GM23338 (cell line): ENCODE measurements at regions not wholly inside any gene's neighbourhood (a gene's known extent, or its start where the extent isn't known, plus 50 kb on each side); places are given as distances from the start of the nearest gene placed in this dataset.

Experiments used
- ATAC-seq: fragments of 200-7000 bp; cut with Tn5 transposase; 3 replicates; pipeline ENCODE4 v1.9.1; 2020
- DNase-seq: peaks from one replicate; pipeline ENCODE4 v3.0.0-alpha.2; 2015; ENCODE audit warnings: low spot score
- H2AFZ ChIP-seq: fragments of 200-600 bp; sonication (generic); 2 replicates; pipeline ENCODE4 v1.8.0; 2016; ENCODE audit warnings: antibody characterized with exemption, mild to moderate bottlenecking, moderate library complexity
- H3F3A ChIP-seq: fragments of 200-600 bp; sonication (generic); replicated peaks from 2 replicates; pipeline ENCODE4 v1.8.0; 2017; ENCODE audit warnings: antibody characterized with exemption, mixed run types, low read depth
- H3K27ac ChIP-seq: fragments of 200-600 bp; sonication (generic); 2 replicates; pipeline ENCODE4 v1.6.1; 2016; ENCODE audit warnings: low read depth
- H3K27me3 ChIP-seq: fragments of 200-600 bp; sonication (generic); 2 replicates; pipeline ENCODE4 v1.8.0; 2016; ENCODE audit warnings: mild to moderate bottlenecking, mixed run types, moderate library complexity; ENCODE audit not compliant: insufficient read depth
- H3K36me3 ChIP-seq: fragments of 200-600 bp; sonication (generic); 2 replicates; pipeline ENCODE4 v1.8.0; 2016; ENCODE audit warnings: mild to moderate bottlenecking; ENCODE audit not compliant: insufficient read depth
- H3K4me1 ChIP-seq: fragments of 200-600 bp; sonication (generic); 2 replicates; pipeline ENCODE4 v1.8.0; 2016; ENCODE audit warnings: mild to moderate bottlenecking, moderate library complexity; ENCODE audit not compliant: insufficient read depth
- H3K4me2 ChIP-seq: fragments of 200-600 bp; sonication (generic); 2 replicates; pipeline ENCODE4 v1.7.1; 2017; ENCODE audit warnings: mixed run types
- H3K4me3 ChIP-seq: fragments of 200-600 bp; sonication (generic); 2 replicates; pipeline ENCODE4 v1.6.1; 2016; ENCODE audit warnings: mixed run types
- H3K79me2 ChIP-seq: fragments of 200-600 bp; sonication (generic); replicated peaks from 2 replicates; pipeline ENCODE4 v1.8.0; 2017; ENCODE audit warnings: mild to moderate bottlenecking; ENCODE audit not compliant: insufficient read depth
- H3K9me2 ChIP-seq: fragments of 200-600 bp; sonication (generic); 2 replicates; pipeline ENCODE4 v1.8.0; 2017; ENCODE audit not compliant: insufficient read depth
- H4K20me1 ChIP-seq: fragments of 200-600 bp; sonication (generic); replicated peaks from 2 replicates; pipeline ENCODE4 v1.8.0; 2017; ENCODE audit warnings: mild to moderate bottlenecking; ENCODE audit not compliant: insufficient read depth
- H3K27ac Mint-ChIP-seq: 2 replicates; pipeline ENCODE4 v1.8.0; 2020; ENCODE audit warnings: inconsistent platforms, mild to moderate bottlenecking, moderate library complexity, mixed read lengths
- H3K27me3 Mint-ChIP-seq: 3 replicates; pipeline ENCODE4 v1.8.0; 2022; ENCODE audit warnings: low read depth, mild to moderate bottlenecking, moderate library complexity, mixed read lengths, inconsistent platforms; ENCODE audit not compliant: insufficient read depth, poor library complexity
- H3K36me3 Mint-ChIP-seq: 3 replicates; pipeline ENCODE4 v1.8.0; 2021; ENCODE audit warnings: low read depth, mild to moderate bottlenecking, inconsistent platforms, moderate library complexity, mixed read lengths
- H3K4me1 Mint-ChIP-seq: 3 replicates; pipeline ENCODE4 v1.8.0; 2020; ENCODE audit warnings: mild to moderate bottlenecking, inconsistent platforms, mixed read lengths
- H3K4me3 Mint-ChIP-seq: 3 replicates; pipeline ENCODE4 v1.8.0; 2021; ENCODE audit warnings: moderate library complexity, mild to moderate bottlenecking, inconsistent platforms, mixed read lengths
- H3K9me3 Mint-ChIP-seq: 3 replicates; pipeline ENCODE4 v1.8.0; 2020; ENCODE audit warnings: moderate library complexity, mild to moderate bottlenecking, inconsistent platforms, mixed read lengths
- CREB1 ChIP-seq: fragments of 250-450 bp; sonication (Bioruptor Pico); IDR thresholded peaks from 2 replicates; pipeline ENCODE4 v1.5.0; 2020; ENCODE audit warnings: low read depth, mild to moderate bottlenecking, moderate library complexity
- EZH2 ChIP-seq: fragments of 200-600 bp; sonication (generic); IDR thresholded peaks from one replicate; pipeline ENCODE4 v1.8.0; 2017; ENCODE audit warnings: antibody characterized with exemption, mild to moderate bottlenecking, low read depth; ENCODE audit not compliant: unreplicated experiment
- EZH2phosphoT487 ChIP-seq: fragments of 200-600 bp; sonication (generic); IDR thresholded peaks from one replicate; pipeline ENCODE4 v1.8.1; 2018; ENCODE audit warnings: antibody characterized with exemption; ENCODE audit not compliant: unreplicated experiment
- JUNB ChIP-seq: IDR thresholded peaks from one replicate; pipeline ENCODE4 v1.6.1; 2016; ENCODE audit warnings: antibody characterized with exemption; ENCODE audit not compliant: unreplicated experiment
- NANOG ChIP-seq: IDR thresholded peaks from 2 replicates; pipeline ENCODE4 v1.6.1; 2016; ENCODE audit warnings: antibody characterized with exemption, borderline replicate concordance
- POLR2AphosphoS5 ChIP-seq: IDR thresholded peaks from 2 replicates; pipeline ENCODE4 v1.6.1; 2016; ENCODE audit warnings: antibody characterized with exemption, low read depth
- STAT1 ChIP-seq: IDR thresholded peaks from one replicate; pipeline ENCODE4 v1.6.1; 2016; ENCODE audit warnings: antibody characterized with exemption; ENCODE audit not compliant: unreplicated experiment
- ZNF114 ChIP-seq: fragments of 250-450 bp; sonication (Bioruptor Pico); IDR thresholded peaks from 2 replicates; pipeline ENCODE4 v1.5.0; 2020; ENCODE audit warnings: mild to moderate bottlenecking, moderate library complexity
- ZNF331 ChIP-seq: fragments of 250-450 bp; sonication (Bioruptor Pico); IDR thresholded peaks from 2 replicates; pipeline ENCODE4 v1.5.0; 2020; ENCODE audit warnings: low read depth, mild to moderate bottlenecking, moderate library complexity
- TF ChIP-seq, protein P1 (sequence below), 2 experiments: fragments of 200-600 bp in 1 of 2; sonication (generic) in 1 of 2; conservative IDR thresholded peaks; 2 replicates each; pipeline versions ENCODE4 v1.5.1 to v1.6.1; 2016 to 2017; ENCODE audit warnings: antibody characterized with exemption in 2 of 2, low read depth in 2 of 2, mild to moderate bottlenecking in 2 of 2, moderate library complexity in 1 of 2
- TF ChIP-seq, protein P2 (sequence below): fragments of 250-450 bp; sonication (Bioruptor Pico); IDR thresholded peaks from 2 replicates; pipeline ENCODE4 v1.5.0; 2020; ENCODE audit warnings: mild to moderate bottlenecking, moderate library complexity
- TF ChIP-seq, protein P3 (sequence below): IDR thresholded peaks from 2 replicates; pipeline ENCODE4 v1.6.1; 2016; ENCODE audit warnings: antibody characterized with exemption
- TF ChIP-seq, protein P4 (sequence below): IDR thresholded peaks from one replicate; pipeline ENCODE4 v1.6.1; 2018; ENCODE audit warnings: antibody characterized with exemption; ENCODE audit not compliant: unreplicated experiment

DNA sequence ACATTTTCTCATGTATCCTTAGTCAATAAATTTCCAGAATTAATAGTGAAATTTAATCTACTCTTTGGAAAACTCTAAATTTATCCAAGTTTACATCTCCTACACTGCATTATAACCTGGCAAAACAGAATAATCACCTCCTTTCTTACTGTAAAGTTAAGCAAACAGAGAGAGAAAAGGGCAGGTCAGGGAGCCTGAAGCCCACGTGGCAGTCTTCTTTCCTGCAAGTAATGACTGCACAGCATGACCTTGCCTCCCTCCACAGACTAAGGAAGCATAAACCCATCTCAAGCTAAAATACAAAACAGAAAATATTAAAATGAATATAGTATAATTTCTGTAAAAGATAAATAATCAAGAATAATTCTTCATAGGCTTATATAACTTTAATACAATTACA lies 1153.0 kb downstream of the C4orf33 start (continued):
- TF ChIP-seq, protein P1, sequence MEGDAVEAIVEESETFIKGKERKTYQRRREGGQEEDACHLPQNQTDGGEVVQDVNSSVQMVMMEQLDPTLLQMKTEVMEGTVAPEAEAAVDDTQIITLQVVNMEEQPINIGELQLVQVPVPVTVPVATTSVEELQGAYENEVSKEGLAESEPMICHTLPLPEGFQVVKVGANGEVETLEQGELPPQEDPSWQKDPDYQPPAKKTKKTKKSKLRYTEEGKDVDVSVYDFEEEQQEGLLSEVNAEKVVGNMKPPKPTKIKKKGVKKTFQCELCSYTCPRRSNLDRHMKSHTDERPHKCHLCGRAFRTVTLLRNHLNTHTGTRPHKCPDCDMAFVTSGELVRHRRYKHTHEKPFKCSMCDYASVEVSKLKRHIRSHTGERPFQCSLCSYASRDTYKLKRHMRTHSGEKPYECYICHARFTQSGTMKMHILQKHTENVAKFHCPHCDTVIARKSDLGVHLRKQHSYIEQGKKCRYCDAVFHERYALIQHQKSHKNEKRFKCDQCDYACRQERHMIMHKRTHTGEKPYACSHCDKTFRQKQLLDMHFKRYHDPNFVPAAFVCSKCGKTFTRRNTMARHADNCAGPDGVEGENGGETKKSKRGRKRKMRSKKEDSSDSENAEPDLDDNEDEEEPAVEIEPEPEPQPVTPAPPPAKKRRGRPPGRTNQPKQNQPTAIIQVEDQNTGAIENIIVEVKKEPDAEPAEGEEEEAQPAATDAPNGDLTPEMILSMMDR (conservative IDR thresholded peaks at IDR 0.05; ENCODE audit: low read depth in 2 of 2): no peak

DNA sequence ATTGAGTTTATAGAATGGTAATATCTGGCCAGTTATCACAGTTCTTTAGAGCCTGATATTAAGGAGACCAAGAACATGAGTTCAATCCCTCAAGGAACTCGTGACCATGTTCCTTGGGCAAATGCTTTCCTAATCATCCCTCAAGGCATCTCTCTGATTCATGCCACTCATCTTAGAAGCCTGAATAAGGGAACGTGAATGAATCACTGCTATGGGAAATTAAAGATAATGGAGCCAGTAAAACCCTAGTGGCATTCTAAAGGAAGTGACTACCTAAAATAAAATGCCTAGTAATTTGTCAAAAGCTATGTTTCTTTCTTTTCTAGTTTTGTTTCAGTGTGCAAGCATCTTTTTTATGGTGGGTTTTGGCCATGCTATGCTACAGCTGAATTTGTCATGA lies 1161.3 kb downstream of the C4orf33 start:
- no peak overlapping the region for H3K4me3 Mint-ChIP-seq
- no peaks in the 10 kb centered on the region for H3K4me1 Mint-ChIP-seq
- H3K4me2 ChIP-seq: no peak overlapping the region
- H3K27ac ChIP-seq: no peak overlapping the region
- H3K4me1 ChIP-seq: no peaks in the 10 kb centered on the region
- H3K36me3 Mint-ChIP-seq: no peaks in the 10 kb centered on the region; the same call in 2 of the 3 replicates
- DNase-seq: no peak
- no peaks in the 10 kb centered on the region for H3F3A ChIP-seq
- H3K27ac Mint-ChIP-seq: no peak overlapping the region
- H3K36me3 ChIP-seq: no peaks in the 10 kb centered on the region
- H3K79me2 ChIP-seq: no peaks in the 10 kb centered on the region
- H3K9me2 ChIP-seq: no peaks in the 10 kb centered on the region
- ATAC-seq: no peak
- H4K20me1 ChIP-seq: no peaks in the 10 kb centered on the region
- 0 out of 2 replicates have a peak overlapping the region, but pooled peaks have one; percentile 9 for H2AFZ ChIP-seq
- H3K4me3 ChIP-seq: no peak overlapping the region
- H3K27me3 Mint-ChIP-seq: no peaks in the 10 kb centered on the region
- H3K27me3 ChIP-seq: no peaks in the 10 kb centered on the region
- no peaks in the 10 kb centered on the region; the same call in 2 of the 3 replicates for H3K9me3 Mint-ChIP-seq
- TF ChIP-seq EZH2 (no peak), ZNF331 (CRISPR knock-in tag) (no peak), CREB1 (CRISPR knock-in tag) (no peak), STAT1 (no peak), POLR2AphosphoS5 (no peak), NANOG (no peak), EZH2phosphoT487 (no peak), JUNB (no peak), ZNF114 (CRISPR knock-in tag) (no peak)
- TF ChIP-seq, protein P2, sequence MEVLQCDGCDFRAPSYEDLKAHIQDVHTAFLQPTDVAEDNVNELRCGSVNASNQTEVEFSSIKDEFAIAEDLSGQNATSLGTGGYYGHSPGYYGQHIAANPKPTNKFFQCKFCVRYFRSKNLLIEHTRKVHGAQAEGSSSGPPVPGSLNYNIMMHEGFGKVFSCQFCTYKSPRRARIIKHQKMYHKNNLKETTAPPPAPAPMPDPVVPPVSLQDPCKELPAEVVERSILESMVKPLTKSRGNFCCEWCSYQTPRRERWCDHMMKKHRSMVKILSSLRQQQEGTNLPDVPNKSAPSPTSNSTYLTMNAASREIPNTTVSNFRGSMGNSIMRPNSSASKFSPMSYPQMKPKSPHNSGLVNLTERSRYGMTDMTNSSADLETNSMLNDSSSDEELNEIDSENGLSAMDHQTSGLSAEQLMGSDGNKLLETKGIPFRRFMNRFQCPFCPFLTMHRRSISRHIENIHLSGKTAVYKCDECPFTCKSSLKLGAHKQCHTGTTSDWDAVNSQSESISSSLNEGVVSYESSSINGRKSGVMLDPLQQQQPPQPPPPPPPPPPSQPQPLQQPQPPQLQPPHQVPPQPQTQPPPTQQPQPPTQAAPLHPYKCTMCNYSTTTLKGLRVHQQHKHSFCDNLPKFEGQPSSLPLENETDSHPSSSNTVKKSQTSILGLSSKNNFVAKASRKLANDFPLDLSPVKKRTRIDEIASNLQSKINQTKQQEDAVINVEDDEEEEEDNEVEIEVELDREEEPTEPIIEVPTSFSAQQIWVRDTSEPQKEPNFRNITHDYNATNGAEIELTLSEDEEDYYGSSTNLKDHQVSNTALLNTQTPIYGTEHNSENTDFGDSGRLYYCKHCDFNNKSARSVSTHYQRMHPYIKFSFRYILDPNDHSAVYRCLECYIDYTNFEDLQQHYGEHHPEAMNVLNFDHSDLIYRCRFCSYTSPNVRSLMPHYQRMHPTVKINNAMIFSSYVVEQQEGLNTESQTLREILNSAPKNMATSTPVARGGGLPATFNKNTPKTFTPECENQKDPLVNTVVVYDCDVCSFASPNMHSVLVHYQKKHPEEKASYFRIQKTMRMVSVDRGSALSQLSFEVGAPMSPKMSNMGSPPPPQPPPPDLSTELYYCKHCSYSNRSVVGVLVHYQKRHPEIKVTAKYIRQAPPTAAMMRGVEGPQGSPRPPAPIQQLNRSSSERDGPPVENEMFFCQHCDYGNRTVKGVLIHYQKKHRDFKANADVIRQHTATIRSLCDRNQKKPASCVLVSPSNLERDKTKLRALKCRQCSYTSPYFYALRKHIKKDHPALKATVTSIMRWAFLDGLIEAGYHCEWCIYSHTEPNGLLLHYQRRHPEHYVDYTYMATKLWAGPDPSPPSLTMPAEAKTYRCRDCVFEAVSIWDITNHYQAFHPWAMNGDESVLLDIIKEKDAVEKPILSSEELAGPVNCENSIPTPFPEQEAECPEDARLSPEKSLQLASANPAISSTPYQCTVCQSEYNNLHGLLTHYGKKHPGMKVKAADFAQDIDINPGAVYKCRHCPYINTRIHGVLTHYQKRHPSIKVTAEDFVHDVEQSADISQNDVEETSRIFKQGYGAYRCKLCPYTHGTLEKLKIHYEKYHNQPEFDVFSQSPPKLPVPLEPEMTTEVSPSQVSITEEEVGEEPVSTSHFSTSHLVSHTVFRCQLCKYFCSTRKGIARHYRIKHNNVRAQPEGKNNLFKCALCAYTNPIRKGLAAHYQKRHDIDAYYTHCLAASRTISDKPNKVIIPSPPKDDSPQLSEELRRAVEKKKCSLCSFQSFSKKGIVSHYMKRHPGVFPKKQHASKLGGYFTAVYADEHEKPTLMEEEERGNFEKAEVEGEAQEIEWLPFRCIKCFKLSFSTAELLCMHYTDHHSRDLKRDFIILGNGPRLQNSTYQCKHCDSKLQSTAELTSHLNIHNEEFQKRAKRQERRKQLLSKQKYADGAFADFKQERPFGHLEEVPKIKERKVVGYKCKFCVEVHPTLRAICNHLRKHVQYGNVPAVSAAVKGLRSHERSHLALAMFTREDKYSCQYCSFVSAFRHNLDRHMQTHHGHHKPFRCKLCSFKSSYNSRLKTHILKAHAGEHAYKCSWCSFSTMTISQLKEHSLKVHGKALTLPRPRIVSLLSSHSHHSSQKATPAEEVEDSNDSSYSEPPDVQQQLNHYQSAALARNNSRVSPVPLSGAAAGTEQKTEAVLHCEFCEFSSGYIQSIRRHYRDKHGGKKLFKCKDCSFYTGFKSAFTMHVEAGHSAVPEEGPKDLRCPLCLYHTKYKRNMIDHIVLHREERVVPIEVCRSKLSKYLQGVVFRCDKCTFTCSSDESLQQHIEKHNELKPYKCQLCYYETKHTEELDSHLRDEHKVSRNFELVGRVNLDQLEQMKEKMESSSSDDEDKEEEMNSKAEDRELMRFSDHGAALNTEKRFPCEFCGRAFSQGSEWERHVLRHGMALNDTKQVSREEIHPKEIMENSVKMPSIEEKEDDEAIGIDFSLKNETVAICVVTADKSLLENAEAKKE (CRISPR knock-in tag): no peak
- TF ChIP-seq, protein P3, sequence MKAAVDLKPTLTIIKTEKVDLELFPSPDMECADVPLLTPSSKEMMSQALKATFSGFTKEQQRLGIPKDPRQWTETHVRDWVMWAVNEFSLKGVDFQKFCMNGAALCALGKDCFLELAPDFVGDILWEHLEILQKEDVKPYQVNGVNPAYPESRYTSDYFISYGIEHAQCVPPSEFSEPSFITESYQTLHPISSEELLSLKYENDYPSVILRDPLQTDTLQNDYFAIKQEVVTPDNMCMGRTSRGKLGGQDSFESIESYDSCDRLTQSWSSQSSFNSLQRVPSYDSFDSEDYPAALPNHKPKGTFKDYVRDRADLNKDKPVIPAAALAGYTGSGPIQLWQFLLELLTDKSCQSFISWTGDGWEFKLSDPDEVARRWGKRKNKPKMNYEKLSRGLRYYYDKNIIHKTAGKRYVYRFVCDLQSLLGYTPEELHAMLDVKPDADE: no peak
- TF ChIP-seq, protein P4, sequence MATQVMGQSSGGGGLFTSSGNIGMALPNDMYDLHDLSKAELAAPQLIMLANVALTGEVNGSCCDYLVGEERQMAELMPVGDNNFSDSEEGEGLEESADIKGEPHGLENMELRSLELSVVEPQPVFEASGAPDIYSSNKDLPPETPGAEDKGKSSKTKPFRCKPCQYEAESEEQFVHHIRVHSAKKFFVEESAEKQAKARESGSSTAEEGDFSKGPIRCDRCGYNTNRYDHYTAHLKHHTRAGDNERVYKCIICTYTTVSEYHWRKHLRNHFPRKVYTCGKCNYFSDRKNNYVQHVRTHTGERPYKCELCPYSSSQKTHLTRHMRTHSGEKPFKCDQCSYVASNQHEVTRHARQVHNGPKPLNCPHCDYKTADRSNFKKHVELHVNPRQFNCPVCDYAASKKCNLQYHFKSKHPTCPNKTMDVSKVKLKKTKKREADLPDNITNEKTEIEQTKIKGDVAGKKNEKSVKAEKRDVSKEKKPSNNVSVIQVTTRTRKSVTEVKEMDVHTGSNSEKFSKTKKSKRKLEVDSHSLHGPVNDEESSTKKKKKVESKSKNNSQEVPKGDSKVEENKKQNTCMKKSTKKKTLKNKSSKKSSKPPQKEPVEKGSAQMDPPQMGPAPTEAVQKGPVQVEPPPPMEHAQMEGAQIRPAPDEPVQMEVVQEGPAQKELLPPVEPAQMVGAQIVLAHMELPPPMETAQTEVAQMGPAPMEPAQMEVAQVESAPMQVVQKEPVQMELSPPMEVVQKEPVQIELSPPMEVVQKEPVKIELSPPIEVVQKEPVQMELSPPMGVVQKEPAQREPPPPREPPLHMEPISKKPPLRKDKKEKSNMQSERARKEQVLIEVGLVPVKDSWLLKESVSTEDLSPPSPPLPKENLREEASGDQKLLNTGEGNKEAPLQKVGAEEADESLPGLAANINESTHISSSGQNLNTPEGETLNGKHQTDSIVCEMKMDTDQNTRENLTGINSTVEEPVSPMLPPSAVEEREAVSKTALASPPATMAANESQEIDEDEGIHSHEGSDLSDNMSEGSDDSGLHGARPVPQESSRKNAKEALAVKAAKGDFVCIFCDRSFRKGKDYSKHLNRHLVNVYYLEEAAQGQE: no peak
